HUES6 (cell line): ENCODE measurements at regions not wholly inside any gene's neighbourhood (a gene's known extent, or its start where the extent isn't known, plus 50 kb on each side); places are given as distances from the start of the nearest gene placed in this dataset.

Experiments
- H3K27ac ChIP-seq: 2 replicates; pipeline ENCODE4 v1.7.0; 2013; ENCODE audit warnings: low read depth, mild to moderate bottlenecking, low read length, inconsistent platforms
- H3K27me3 ChIP-seq: 2 replicates; pipeline ENCODE4 v1.6.1; 2013; ENCODE audit warnings: low read length; ENCODE audit not compliant: control insufficient read depth, insufficient read depth
- H3K36me3 ChIP-seq: 2 replicates; pipeline ENCODE4 v1.6.1; 2013; ENCODE audit warnings: low read length; ENCODE audit not compliant: control insufficient read depth, insufficient read depth
- H3K4me1 ChIP-seq: 2 replicates; pipeline ENCODE4 v1.6.1; 2013; ENCODE audit warnings: low read length; ENCODE audit not compliant: control insufficient read depth, insufficient read depth
- H3K4me3 ChIP-seq: 2 replicates; pipeline ENCODE4 v1.5.1; 2013; ENCODE audit warnings: low read depth, low read length
- H3K9ac ChIP-seq: one replicate; pipeline ENCODE4 v1.6.1; 2013; ENCODE audit warnings: mild to moderate bottlenecking, low read length
- H3K9me3 ChIP-seq: 2 replicates; pipeline ENCODE4 v1.6.1; 2013; ENCODE audit warnings: low read depth, low read length; ENCODE audit not compliant: control insufficient read depth, insufficient read depth

- H3K36me3 ChIP-seq, result no peaks in the 10 kb centered on the region
- H3K4me1 ChIP-seq, result peaks cover 9% of the 10 kb centered on the region; the same call in 1 of the 2 replicates
- no peaks in the 10 kb centered on the region for H3K9me3 ChIP-seq
- H3K9ac ChIP-seq, result no peak overlapping the region
- H3K4me3 ChIP-seq, result no peak overlapping the region
- no peaks in the 10 kb centered on the region for H3K27me3 ChIP-seq
- H3K27ac ChIP-seq, result no peak overlapping the region
Measured at GRCh38 chr14:104366931-104367865, 212.4 kb upstream of the C14orf180 start.

DNA sequence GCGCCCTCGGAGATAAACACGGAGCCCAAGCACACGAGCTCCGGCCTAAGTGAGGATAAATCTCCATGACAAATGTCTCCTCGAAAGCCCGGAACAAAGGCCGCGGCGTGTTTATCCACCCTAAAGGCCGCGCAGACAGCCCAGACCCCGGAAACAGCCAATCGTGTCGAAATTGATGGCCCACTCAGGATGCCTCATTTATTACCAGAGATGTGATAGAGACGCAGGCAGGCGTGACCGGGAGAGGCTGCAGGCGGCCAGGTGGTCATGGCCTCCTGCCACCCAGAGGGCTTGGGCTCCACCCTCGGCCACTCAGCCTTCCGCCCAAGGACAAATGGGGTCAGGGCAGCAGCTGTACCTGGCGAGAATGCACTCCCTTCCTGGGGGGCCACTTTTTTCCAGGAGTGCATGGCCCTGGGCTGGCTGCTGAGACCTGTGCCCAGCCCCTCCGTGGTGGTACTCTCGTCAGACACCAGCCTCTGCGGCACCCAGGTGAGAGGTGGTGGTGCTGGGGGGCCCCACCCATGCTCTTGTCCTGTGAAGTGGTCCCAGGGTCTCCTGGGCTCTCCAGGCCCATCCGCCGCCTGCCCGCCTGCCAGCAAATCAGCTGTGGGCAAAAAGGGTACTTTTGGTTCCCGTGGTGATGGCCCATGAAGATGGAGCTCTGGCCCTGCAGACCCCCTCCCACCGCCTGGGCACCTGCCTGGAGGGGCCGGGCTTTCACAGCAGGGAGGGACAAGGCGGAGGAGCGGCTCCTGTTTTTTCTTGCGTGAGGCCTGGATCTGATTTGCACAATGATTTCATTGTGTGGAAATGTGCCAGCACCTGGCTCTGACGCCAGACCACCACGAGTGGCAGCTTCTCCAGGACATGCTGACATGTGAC is 211.5 kb upstream of the C14orf180 start:
- H3K4me1 ChIP-seq, result peaks cover 9% of the 10 kb centered on the region; the same call in 1 of the 2 replicates
- H3K9ac ChIP-seq, result no peak overlapping the region

DNA sequence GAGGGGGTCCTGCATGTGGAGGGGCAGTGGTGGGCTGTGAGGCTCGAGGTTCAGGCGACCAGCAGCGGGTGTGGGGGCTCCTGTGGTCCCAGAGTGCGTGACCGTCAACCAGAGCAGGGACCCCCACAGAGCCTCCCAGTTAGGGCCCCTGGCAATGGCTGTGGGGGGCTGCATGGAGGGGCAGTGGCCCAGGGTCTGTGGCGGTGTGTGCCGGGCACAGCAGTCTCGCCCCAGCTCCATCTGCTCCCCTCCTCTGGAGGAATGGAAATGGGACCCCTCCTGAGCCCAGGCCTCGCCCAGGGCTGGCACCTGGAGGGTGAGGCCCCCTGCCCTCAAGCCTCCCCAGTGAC is 210.8 kb upstream of the C14orf180 start:
- H3K27me3 ChIP-seq, result no peaks in the 10 kb centered on the region
- H3K4me3 ChIP-seq, result no peak overlapping the region
- H3K27ac ChIP-seq, result no peak overlapping the region

More for the DNA sequence above, 211.5 kb upstream of the C14orf180 start:
- H3K4me3 ChIP-seq, result no peak overlapping the region
- H3K9me3 ChIP-seq, result no peaks in the 10 kb centered on the region
- no peak overlapping the region for H3K27ac ChIP-seq
- no peaks in the 10 kb centered on the region for H3K36me3 ChIP-seq
- no peaks in the 10 kb centered on the region for H3K27me3 ChIP-seq

DNA sequence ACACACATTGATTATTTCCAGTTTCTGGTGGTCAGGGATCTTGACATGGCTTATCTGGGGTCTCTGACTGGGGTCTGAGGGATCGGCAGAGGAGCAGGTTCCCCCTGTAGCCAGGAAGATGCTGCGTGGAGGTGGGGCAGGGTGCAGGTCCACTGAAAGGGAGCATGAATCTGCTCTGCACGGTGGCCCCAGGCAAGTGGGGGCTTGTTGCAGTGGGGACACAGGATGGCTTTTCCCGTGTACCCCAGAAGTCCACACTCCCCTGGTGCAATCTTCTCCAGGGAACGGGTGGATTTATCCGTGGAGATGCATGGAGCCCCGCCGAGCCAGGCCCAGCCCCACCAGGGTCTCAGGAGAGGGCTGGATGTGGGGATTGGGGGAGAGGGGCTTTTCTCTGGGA is 210.4 kb upstream of the C14orf180 start:
- H3K4me1 ChIP-seq, result peaks cover 9% of the 10 kb centered on the region; the same call in 1 of the 2 replicates
- no peaks in the 10 kb centered on the region for H3K36me3 ChIP-seq
- H3K27ac ChIP-seq, result no peak overlapping the region
- no peak overlapping the region for H3K4me3 ChIP-seq
- H3K9ac ChIP-seq, result no peak overlapping the region
- no peaks in the 10 kb centered on the region for H3K27me3 ChIP-seq
- no peaks in the 10 kb centered on the region for H3K9me3 ChIP-seq

More for the DNA sequence above, 210.8 kb upstream of the C14orf180 start:
- peaks cover 9% of the 10 kb centered on the region; the same call in 1 of the 2 replicates for H3K4me1 ChIP-seq
- no peaks in the 10 kb centered on the region for H3K9me3 ChIP-seq
- H3K9ac ChIP-seq, result no peak overlapping the region
- no peaks in the 10 kb centered on the region for H3K36me3 ChIP-seq

- H3K4me3 ChIP-seq, result no peak overlapping the region
- no peak overlapping the region for H3K27ac ChIP-seq
- no peak overlapping the region for H3K9ac ChIP-seq
- H3K4me1 ChIP-seq, result peaks cover 9% of the 10 kb centered on the region; the same call in 1 of the 2 replicates
- no peaks in the 10 kb centered on the region for H3K27me3 ChIP-seq
- H3K36me3 ChIP-seq, result no peaks in the 10 kb centered on the region
- no peaks in the 10 kb centered on the region for H3K9me3 ChIP-seq
Measured at GRCh38 chr14:104370256-104370870, 209.2 kb upstream of the C14orf180 start.

GRCh38 chr14:104371031-104371430 is 208.5 kb upstream of the C14orf180 start:
- Histone ChIP-seq H3K36me3 (no peaks in the 10 kb centered on the region), H3K27ac (no peak overlapping the region), H3K9me3 (no peaks in the 10 kb centered on the region), H3K4me3 (no peak overlapping the region), H3K4me1 (peaks cover 9% of the 10 kb centered on the region; the same call in 1 of the 2 replicates), H3K9ac (no peak overlapping the region), H3K27me3 (no peaks in the 10 kb centered on the region)

- Histone ChIP-seq H3K27me3 (no peaks in the 10 kb centered on the region), H3K9me3 (no peaks in the 10 kb centered on the region), H3K4me1 (peaks cover 9% of the 10 kb centered on the region; the same call in 1 of the 2 replicates), H3K4me3 (no peak overlapping the region), H3K9ac (no peak overlapping the region), H3K36me3 (no peaks in the 10 kb centered on the region), H3K27ac (no peak overlapping the region)
Measured at GRCh38 chr14:104371917-104372316, 207.6 kb upstream of the C14orf180 start.

DNA sequence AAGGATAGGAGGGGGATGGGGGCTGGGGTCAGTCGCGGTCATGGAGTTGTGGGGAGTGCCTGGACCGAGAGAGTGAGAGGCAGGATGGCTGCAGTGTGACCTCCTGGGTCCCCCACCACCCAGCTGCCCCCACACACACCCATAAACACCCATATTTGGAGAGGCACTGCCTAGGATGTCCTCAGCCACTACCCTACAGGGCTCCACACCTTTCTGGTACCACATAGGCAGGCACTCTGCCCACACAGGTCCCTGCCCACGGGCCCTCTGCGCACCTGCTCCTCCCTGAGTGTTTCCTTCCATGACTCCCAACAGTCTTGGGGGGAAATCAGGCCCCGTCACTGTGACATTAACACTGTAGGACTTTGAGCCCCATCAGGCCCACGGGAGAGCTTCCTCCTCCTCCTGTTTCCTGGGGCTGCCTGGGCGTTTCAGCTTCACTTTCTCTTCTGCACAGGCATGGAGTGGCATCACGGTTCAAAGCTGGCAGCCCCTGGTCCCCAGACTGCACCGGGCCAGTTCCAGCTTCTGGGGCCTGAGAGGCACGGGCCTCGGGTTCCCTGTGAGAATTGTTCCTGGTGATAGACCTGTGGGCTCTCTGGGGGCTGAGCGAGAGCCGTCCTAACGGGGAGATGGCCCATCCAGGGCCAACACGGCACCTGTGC is 207.0 kb upstream of the C14orf180 start:
- H3K4me1 ChIP-seq, result peaks cover 9% of the 10 kb centered on the region; the same call in 1 of the 2 replicates
- no peak overlapping the region for H3K4me3 ChIP-seq
- H3K27me3 ChIP-seq, result no peaks in the 10 kb centered on the region
- no peaks in the 10 kb centered on the region for H3K36me3 ChIP-seq
- H3K9ac ChIP-seq, result no peak overlapping the region
- H3K27ac ChIP-seq, result no peak overlapping the region
- no peaks in the 10 kb centered on the region for H3K9me3 ChIP-seq

DNA sequence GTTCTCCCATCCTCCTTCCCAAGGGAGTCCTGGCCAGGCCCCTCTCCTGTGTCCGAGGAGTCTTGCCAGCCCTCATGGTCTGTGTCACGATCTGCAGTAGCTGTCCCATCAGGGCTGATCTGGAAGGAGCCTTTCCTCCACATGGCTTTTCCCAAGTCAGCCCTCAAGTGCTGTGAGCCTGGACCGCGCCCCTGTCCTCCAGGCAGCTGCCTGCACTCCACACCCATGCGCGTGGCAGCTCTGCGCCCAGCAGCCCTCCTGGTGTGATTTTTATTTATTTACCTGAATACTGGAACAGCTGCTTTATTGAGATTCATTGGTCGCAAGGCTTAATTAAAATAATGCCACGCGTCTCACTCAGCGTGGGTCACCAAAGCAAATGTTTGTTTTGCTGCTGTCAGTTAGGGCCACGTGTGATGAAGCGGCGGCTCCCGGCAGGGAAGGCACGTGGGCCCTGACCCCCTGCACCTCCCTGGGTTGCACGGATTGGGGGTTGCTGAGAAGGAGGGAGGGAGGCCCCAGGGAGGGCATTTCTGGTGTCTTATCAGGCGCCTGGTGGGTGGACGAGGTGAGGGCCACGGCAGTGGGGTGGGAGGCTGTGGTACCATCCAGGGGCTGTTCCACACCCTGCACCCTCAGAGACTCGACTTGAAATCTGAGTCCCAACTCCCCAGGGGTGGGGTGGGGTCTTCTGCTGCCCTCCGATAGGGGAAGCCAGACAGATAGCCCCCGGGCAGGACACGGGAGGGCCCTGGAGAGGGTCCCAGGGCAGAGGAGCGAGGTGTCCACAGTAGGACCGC is 206.3 kb upstream of the C14orf180 start:
- Histone ChIP-seq H3K9ac (no peak overlapping the region), H3K4me3 (no peak overlapping the region), H3K9me3 (no peaks in the 10 kb centered on the region), H3K36me3 (no peaks in the 10 kb centered on the region), H3K27ac (no peak overlapping the region), H3K4me1 (peaks cover 9% of the 10 kb centered on the region; the same call in 1 of the 2 replicates), H3K27me3 (no peaks in the 10 kb centered on the region)
